Glutamatergic neuron (in vitro differentiated cells): ENCODE measurements at regions not wholly inside any gene's neighbourhood (a gene's known extent, or its start where the extent isn't known, plus 50 kb on each side); places are given as distances from the start of the nearest gene placed in this dataset.

Source experiments
- DNase-seq: peaks from one replicate; pipeline ENCODE4 v3.0.0; 2022
- H3K27ac Mint-ChIP-seq: one replicate; pipeline ENCODE4 v1.8.0; 2020; ENCODE audit warnings: mild to moderate bottlenecking, mixed read lengths, inconsistent platforms; ENCODE audit not compliant: unreplicated experiment
- H3K27me3 Mint-ChIP-seq: one replicate; pipeline ENCODE4 v1.8.0; 2020; ENCODE audit warnings: mild to moderate bottlenecking, moderate library complexity, mixed read lengths, inconsistent platforms; ENCODE audit not compliant: unreplicated experiment
- H3K36me3 Mint-ChIP-seq: one replicate; pipeline ENCODE4 v1.8.0; 2020; ENCODE audit warnings: mild to moderate bottlenecking, mixed read lengths, inconsistent platforms; ENCODE audit not compliant: unreplicated experiment
- H3K4me1 Mint-ChIP-seq: one replicate; pipeline ENCODE4 v1.8.0; 2020; ENCODE audit warnings: mild to moderate bottlenecking, low read depth, mixed read lengths, inconsistent platforms; ENCODE audit not compliant: unreplicated experiment
- H3K4me3 Mint-ChIP-seq: one replicate; pipeline ENCODE4 v1.8.0; 2020; ENCODE audit warnings: mild to moderate bottlenecking, mixed read lengths, inconsistent platforms; ENCODE audit not compliant: unreplicated experiment
- H3K9me3 Mint-ChIP-seq: one replicate; pipeline ENCODE4 v1.8.0; 2020; ENCODE audit warnings: mild to moderate bottlenecking, moderate library complexity, mixed read lengths, inconsistent platforms; ENCODE audit not compliant: unreplicated experiment
- TF ChIP-seq, protein P1 (sequence below): fragments of 200-600 bp; sonication (generic); IDR thresholded peaks from one replicate; pipeline ENCODE4 v1.5.0; 2021; ENCODE audit not compliant: partially characterized antibody, unreplicated experiment

DNA sequence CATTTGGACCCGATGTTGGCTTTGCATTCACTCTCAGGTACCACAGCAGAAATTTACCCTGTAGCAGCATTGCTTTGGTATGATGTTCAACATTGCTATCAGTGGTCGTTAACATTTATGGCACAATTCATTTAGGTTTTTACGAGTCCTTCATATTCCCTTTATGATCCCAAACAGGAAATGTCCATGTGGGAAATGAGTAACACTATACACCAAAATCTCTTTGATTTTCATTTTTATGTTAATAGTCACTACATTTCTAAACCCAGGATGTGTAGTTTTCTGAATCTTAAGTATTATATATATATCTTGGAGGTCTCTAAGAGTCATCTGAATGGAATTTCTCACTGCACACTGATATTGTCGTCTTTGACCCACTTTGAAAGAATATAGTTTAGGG lies 78.5 kb upstream of the RBMS3 start:
- H3K36me3 Mint-ChIP-seq, result no peaks in the 10 kb centered on the region
- no peak overlapping the region for H3K4me3 Mint-ChIP-seq
- H3K4me1 Mint-ChIP-seq, result peaks cover 17% of the 10 kb centered on the region
- TF ChIP-seq, protein P1, sequence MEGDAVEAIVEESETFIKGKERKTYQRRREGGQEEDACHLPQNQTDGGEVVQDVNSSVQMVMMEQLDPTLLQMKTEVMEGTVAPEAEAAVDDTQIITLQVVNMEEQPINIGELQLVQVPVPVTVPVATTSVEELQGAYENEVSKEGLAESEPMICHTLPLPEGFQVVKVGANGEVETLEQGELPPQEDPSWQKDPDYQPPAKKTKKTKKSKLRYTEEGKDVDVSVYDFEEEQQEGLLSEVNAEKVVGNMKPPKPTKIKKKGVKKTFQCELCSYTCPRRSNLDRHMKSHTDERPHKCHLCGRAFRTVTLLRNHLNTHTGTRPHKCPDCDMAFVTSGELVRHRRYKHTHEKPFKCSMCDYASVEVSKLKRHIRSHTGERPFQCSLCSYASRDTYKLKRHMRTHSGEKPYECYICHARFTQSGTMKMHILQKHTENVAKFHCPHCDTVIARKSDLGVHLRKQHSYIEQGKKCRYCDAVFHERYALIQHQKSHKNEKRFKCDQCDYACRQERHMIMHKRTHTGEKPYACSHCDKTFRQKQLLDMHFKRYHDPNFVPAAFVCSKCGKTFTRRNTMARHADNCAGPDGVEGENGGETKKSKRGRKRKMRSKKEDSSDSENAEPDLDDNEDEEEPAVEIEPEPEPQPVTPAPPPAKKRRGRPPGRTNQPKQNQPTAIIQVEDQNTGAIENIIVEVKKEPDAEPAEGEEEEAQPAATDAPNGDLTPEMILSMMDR, result no peak
- H3K27ac Mint-ChIP-seq, result no peak overlapping the region
- H3K27me3 Mint-ChIP-seq, result peaks cover 2% of the 10 kb centered on the region
- peaks cover 2% of the 10 kb centered on the region for H3K9me3 Mint-ChIP-seq
- no peak for DNase-seq

DNA sequence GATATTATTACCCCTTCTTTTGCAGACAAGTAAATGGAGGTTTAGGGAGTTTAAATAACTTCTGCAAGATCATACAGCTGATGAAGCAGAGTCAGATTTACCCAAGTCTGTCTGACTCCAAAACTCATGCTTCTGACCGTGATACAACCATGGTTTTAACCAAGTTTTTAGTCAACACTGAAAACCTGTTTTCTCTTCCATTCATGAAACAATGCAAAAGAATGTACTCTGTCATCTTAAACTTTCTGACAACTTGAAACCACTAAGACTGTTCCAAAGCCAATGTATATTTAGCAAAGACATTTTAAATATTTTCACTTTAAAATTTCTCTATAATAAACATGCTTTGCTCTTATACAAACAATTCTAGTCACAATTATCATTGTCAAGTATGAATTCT lies 77.0 kb upstream of the RBMS3 start:
- no peak for DNase-seq
- H3K9me3 Mint-ChIP-seq, result no peaks in the 10 kb centered on the region
- no peak overlapping the region for H3K4me3 Mint-ChIP-seq
- no peak overlapping the region for H3K27ac Mint-ChIP-seq
- H3K36me3 Mint-ChIP-seq, result no peaks in the 10 kb centered on the region
- TF ChIP-seq, protein P1, result no peak
- H3K27me3 Mint-ChIP-seq, result peaks cover 2% of the 10 kb centered on the region
- peaks cover 14% of the 10 kb centered on the region for H3K4me1 Mint-ChIP-seq

DNA sequence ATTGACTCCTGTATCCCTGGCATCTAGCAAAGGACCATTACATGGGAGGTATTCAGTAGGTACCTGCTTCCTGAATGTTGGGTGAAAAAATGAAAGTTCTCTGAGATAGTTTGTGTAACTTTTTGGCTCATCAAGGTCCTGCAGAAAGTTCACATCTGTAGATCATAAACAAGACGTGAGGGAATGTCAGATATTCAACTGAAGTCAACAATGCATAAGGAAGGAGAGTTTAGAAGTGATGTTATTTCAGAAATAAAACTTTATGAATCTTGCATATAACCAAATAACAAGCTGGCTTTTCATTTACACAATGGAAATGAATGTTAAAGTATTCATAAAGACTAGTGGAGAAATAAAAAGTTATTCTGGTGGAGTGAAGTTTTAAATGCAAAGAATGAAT lies 73.4 kb upstream of the RBMS3 start:
- H3K4me3 Mint-ChIP-seq, result no peak overlapping the region
- H3K27ac Mint-ChIP-seq, result no peak overlapping the region
- TF ChIP-seq, protein P1, result no peak

DNA sequence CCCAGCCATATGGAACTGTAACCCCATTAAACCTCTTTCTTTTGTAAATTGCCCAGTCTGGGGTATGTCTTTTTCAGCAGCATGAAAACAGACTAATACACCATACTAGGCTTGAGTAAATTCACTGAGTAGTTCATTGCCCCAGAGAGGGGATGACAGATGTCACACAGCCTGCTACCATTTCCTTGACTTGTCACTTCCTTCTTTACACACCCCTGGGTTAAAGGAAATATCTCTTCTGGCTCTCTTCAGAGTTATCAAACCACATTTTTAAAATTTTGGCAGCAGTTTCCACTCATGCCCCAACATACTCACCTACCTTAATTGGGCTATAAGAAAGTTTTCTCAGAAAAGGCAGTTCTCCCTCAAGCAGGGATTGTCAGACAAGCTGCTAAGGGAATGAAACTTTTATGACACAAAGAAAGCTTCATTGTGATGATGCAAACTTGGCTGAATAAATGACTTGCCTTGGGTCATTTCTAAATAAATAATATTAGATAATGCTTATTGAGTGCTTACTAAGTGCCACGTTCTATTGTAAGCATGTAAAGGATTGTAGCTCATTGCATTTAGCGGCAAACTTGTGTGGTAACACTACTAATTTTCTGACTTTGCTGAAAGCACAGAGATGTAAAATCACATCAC lies 68.0 kb upstream of the RBMS3 start:
- TF ChIP-seq, protein P1, result no peak
- Mint-ChIP-seq H3K27ac (peak overlapping the region; percentile 94), H3K9me3 (peaks cover 6% of the 10 kb centered on the region), H3K4me3 (peak overlapping the region; percentile 28), H3K27me3 (peaks cover 2% of the 10 kb centered on the region), H3K4me1 (peaks cover 50% of the 10 kb centered on the region), H3K36me3 (no peaks in the 10 kb centered on the region)
- DNase-seq, result no peak

More for the DNA sequence above, 73.4 kb upstream of the RBMS3 start:
- no peak for DNase-seq
- Mint-ChIP-seq H3K4me1 (peaks cover 31% of the 10 kb centered on the region), H3K36me3 (no peaks in the 10 kb centered on the region), H3K27me3 (peaks cover 2% of the 10 kb centered on the region), H3K9me3 (peaks cover 2% of the 10 kb centered on the region)

- Mint-ChIP-seq H3K27ac (peak overlapping the region; percentile 85), H3K9me3 (peaks cover 6% of the 10 kb centered on the region), H3K4me3 (no peak overlapping the region), H3K36me3 (no peaks in the 10 kb centered on the region), H3K27me3 (peaks cover 4% of the 10 kb centered on the region), H3K4me1 (peaks cover 43% of the 10 kb centered on the region)
- TF ChIP-seq, protein P1, result no peak
- DNase-seq, result no peak
Measured at GRCh38 chr3:29214009-29214658, 66.7 kb upstream of the RBMS3 start.
